ENCODE measurements at regions not wholly inside any gene's neighbourhood (a gene's known extent, or its start where the extent isn't known, plus 50 kb on each side); places are given as distances from the start of the nearest gene placed in this dataset.

- no peaks in the 10 kb centered on the region for H3K4me1 ChIP-seq
- FAIRE-seq (no peak), DNase-seq (no peak), ATAC-seq (no peak)
- no peak for TF ChIP-seq CTCF (IDR thresholded peaks at IDR 0.05)
- no peak overlapping the region for H3K27ac ChIP-seq
- 34 to 50% methylated on average over 1 of the region's 1 CpG for WGBS, 2 donors
- no peaks in the 10 kb centered on the region for H3K27me3 ChIP-seq
- intact Hi-C loops (cut with DNase I): no loop called here
- no peaks in the 10 kb centered on the region for H3K9me3 ChIP-seq
- H3K4me3 ChIP-seq: no peak overlapping the region
- H3K36me3 ChIP-seq: no peaks in the 10 kb centered on the region
Observed at GRCh38 chr7:79964463-79964862, 170.2 kb upstream of the GNAI1 start.

GRCh38 chr7:79953130-79953529, 181.5 kb upstream of the GNAI1 start:
- DNase-seq (no peak), ATAC-seq (no peak), FAIRE-seq (no peak)
- Histone ChIP-seq H3K36me3 (no peaks in the 10 kb centered on the region), H3K27ac (no peak overlapping the region), H3K9me3 (no peaks in the 10 kb centered on the region), H3K27me3 (no peaks in the 10 kb centered on the region), H3K4me1 (no peaks in the 10 kb centered on the region), H3K4me3 (no peak overlapping the region)
- WGBS, 2 donors: 67 to 78% methylated on average over 4 of the region's 4 CpGs
- intact Hi-C loops (cut with DNase I): no loop called here
- no peak for TF ChIP-seq CTCF (IDR thresholded peaks at IDR 0.05)

GRCh38 chr7:79952399-79952798, 182.2 kb upstream of the GNAI1 start:
- H3K27me3 ChIP-seq: no peaks in the 10 kb centered on the region
- no peak overlapping the region for H3K27ac ChIP-seq
- DNase-seq: no peak
- H3K4me3 ChIP-seq: no peak overlapping the region
- H3K4me1 ChIP-seq: no peaks in the 10 kb centered on the region
- no peak for FAIRE-seq
- no peak for TF ChIP-seq CTCF (IDR thresholded peaks at IDR 0.05)
- H3K9me3 ChIP-seq: no peaks in the 10 kb centered on the region
- no peaks in the 10 kb centered on the region for H3K36me3 ChIP-seq
- ATAC-seq: no peak
- 38 to 51% methylated on average over 1 of the region's 1 CpG for WGBS, 2 donors
- intact Hi-C loops (cut with DNase I): no loop called here

GRCh38 chr7:79951415-79951814, 183.2 kb upstream of the GNAI1 start:
- no peaks in the 10 kb centered on the region for H3K4me1 ChIP-seq
- H3K27ac ChIP-seq: no peak overlapping the region
- H3K36me3 ChIP-seq: no peaks in the 10 kb centered on the region
- FAIRE-seq (no peak), DNase-seq (no peak), ATAC-seq (no peak)
- no peak for TF ChIP-seq CTCF (IDR thresholded peaks at IDR 0.05)
- no peaks in the 10 kb centered on the region for H3K27me3 ChIP-seq
- H3K4me3 ChIP-seq: no peak overlapping the region
- intact Hi-C loops (cut with DNase I): no loop called here
- no peaks in the 10 kb centered on the region for H3K9me3 ChIP-seq
- WGBS, 2 donors: 75 to 85% methylated on average over 2 of the region's 2 CpGs

GRCh38 chr7:79949778-79950177, 184.9 kb upstream of the GNAI1 start:
- no peak overlapping the region for H3K27ac ChIP-seq
- no peaks in the 10 kb centered on the region for H3K36me3 ChIP-seq
- intact Hi-C loops (cut with DNase I): no loop called here
- H3K27me3 ChIP-seq: no peaks in the 10 kb centered on the region
- FAIRE-seq (no peak), ATAC-seq (no peak), DNase-seq (no peak)
- no peaks in the 10 kb centered on the region for H3K4me1 ChIP-seq
- TF ChIP-seq CTCF (IDR thresholded peaks at IDR 0.05): no peak
- H3K4me3 ChIP-seq: no peak overlapping the region
- H3K9me3 ChIP-seq: no peaks in the 10 kb centered on the region
- 42 to 51% methylated on average over 3 of the region's 3 CpGs for WGBS, 2 donors

All from pancreas (tissue), 10 donors.